ENCODE measurements at regions not wholly inside any gene's neighbourhood (a gene's known extent, or its start where the extent isn't known, plus 50 kb on each side); places are given as distances from the start of the nearest gene placed in this dataset.

DNA sequence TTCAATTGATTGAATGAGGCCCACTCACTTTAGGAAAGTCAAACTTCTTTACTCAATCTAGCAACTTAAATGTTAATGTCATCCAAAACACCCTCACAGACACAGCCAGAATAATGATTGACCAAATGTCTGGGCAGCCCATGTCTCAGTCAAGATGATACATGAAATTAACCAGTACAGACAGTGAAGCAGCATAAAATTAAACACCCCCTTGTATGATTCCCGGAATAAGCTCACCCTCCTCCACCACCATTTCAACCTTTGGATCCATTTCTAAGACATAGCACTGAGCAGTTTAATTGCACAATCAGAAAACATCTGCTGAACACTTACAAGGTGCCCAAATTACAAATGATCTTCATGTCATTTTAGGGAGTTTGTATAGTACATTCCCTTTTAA is 570.7 kb upstream of the ID2 start:
- TF ChIP-seq, protein P1, sequence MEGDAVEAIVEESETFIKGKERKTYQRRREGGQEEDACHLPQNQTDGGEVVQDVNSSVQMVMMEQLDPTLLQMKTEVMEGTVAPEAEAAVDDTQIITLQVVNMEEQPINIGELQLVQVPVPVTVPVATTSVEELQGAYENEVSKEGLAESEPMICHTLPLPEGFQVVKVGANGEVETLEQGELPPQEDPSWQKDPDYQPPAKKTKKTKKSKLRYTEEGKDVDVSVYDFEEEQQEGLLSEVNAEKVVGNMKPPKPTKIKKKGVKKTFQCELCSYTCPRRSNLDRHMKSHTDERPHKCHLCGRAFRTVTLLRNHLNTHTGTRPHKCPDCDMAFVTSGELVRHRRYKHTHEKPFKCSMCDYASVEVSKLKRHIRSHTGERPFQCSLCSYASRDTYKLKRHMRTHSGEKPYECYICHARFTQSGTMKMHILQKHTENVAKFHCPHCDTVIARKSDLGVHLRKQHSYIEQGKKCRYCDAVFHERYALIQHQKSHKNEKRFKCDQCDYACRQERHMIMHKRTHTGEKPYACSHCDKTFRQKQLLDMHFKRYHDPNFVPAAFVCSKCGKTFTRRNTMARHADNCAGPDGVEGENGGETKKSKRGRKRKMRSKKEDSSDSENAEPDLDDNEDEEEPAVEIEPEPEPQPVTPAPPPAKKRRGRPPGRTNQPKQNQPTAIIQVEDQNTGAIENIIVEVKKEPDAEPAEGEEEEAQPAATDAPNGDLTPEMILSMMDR (IDR thresholded peaks at IDR 0.05; ENCODE audit: low read depth, low read length, poor library complexity, severe bottlenecking) = no peak
- no peak for TF ChIP-seq EZH2phosphoT487 (IDR thresholded peaks at IDR 0.05; ENCODE audit: borderline replicate concordance, low read length)

Measured in DOHH2 (cell line).